PC-9 (cell line): ENCODE measurements at regions not wholly inside any gene's neighbourhood (a gene's known extent, or its start where the extent isn't known, plus 50 kb on each side); places are given as distances from the start of the nearest gene placed in this dataset.

Experiments used
- BruUV-seq: library from RNA; stranded (reverse); fragments of 400-500 nt; replicated peaks from 2 replicates; lab custom pipeline; 2021; lab: Mats Ljungman, UMichigan
- CTCF ChIA-PET: fragments of 300-600 bp; sonication (Branson Sonifier 250); formaldehyde crosslinking; loops from one replicate; lab custom pipeline; 2022; ENCODE audit warnings: antibody characterized with exemption; lab: Charles Lee
- POLR2A ChIA-PET: fragments of 300-600 bp; sonication (Branson Sonifier 250); formaldehyde crosslinking; loops from one replicate; lab custom pipeline; 2022; ENCODE audit warnings: antibody characterized with exemption; ENCODE audit not compliant: unreplicated experiment; lab: Charles Lee
- DNase-seq, 2 experiments: peaks; one replicate each; pipeline versions ENCODE4 v3.0.0 to v3.0.0-alpha.2; 2015 to 2022; ENCODE audit warnings: mixed read lengths in 1 of 2
- H2AFZ ChIP-seq: fragments of 200-600 bp; sonication (generic); 2 replicates; pipeline ENCODE4 v1.8.1; 2017; ENCODE audit warnings: antibody characterized with exemption
- H3F3A ChIP-seq: fragments of 200-600 bp; sonication (generic); 2 replicates; pipeline ENCODE4 v1.8.1; 2017; ENCODE audit warnings: antibody characterized with exemption, mild to moderate bottlenecking, low read depth; ENCODE audit not compliant: insufficient read depth
- H3K27ac ChIP-seq: fragments of 200-600 bp; sonication (generic); 2 replicates; pipeline ENCODE4 v1.6.1; 2016; ENCODE audit warnings: mixed run types
- H3K27me3 ChIP-seq: fragments of 200-600 bp; sonication (generic); 2 replicates; pipeline ENCODE4 v1.6.1; 2016; ENCODE audit warnings: low read depth, mixed run types; ENCODE audit not compliant: insufficient read depth
- H3K36me3 ChIP-seq: fragments of 200-600 bp; sonication (generic); 2 replicates; pipeline ENCODE4 v1.6.1; 2016; ENCODE audit warnings: low read depth, mixed run types
- H3K4me1 ChIP-seq: fragments of 200-600 bp; sonication (generic); replicated peaks from 2 replicates; pipeline ENCODE4 v1.6.1; 2016; ENCODE audit warnings: mixed run types; ENCODE audit not compliant: insufficient read depth
- H3K4me2 ChIP-seq: fragments of 200-600 bp; sonication (generic); 2 replicates; pipeline ENCODE4 v1.6.1; 2017; ENCODE audit warnings: mixed run types
- H3K4me3 ChIP-seq: fragments of 200-600 bp; sonication (generic); 2 replicates; pipeline ENCODE4 v1.6.1; 2016; ENCODE audit warnings: mixed run types
- H3K79me2 ChIP-seq: fragments of 200-600 bp; sonication (generic); 2 replicates; pipeline ENCODE4 v1.6.1; 2017; ENCODE audit warnings: low read depth, mixed run types
- H3K9me2 ChIP-seq: fragments of 200-600 bp; sonication (generic); 2 replicates; pipeline ENCODE4 v1.8.1; 2017; ENCODE audit warnings: mild to moderate bottlenecking; ENCODE audit not compliant: insufficient read depth
- H3K9me3 ChIP-seq: fragments of 200-600 bp; sonication (generic); 2 replicates; pipeline ENCODE4 v1.8.1; 2016; ENCODE audit warnings: low read depth; ENCODE audit not compliant: insufficient read depth
- H4K20me1 ChIP-seq: fragments of 200-600 bp; sonication (generic); 2 replicates; pipeline ENCODE4 v1.8.1; 2017; ENCODE audit not compliant: insufficient read depth
- EZH2 ChIP-seq: fragments of 200-600 bp; sonication (generic); IDR thresholded peaks from 2 replicates; pipeline ENCODE4 v1.8.0; 2017; ENCODE audit warnings: antibody characterized with exemption, low read depth
- intact Hi-C: fragments of 100-400 bp; cut with micrococcal nuclease; formaldehyde crosslinking; loops from one replicate; pipeline ENCODE4 v1.10.0; 2022; ENCODE audit not compliant: unreplicated experiment
- TF ChIP-seq, protein P1 (sequence below): fragments of 200-600 bp; sonication (generic); conservative IDR thresholded peaks from 2 replicates; pipeline ENCODE4 v1.6.1; 2017; ENCODE audit warnings: mixed run types, antibody characterized with exemption, mild to moderate bottlenecking, moderate library complexity

GRCh38 chr13:74372511-74372910 lies 238.3 kb upstream of the KLF12 start:
- DNase-seq, result no peak
- no peaks in the 10 kb centered on the region for H4K20me1 ChIP-seq
- no peaks in the 10 kb centered on the region for H3K79me2 ChIP-seq
- H3F3A ChIP-seq, result no peaks in the 10 kb centered on the region
- no peaks in the 10 kb centered on the region for H3K9me3 ChIP-seq
- POLR2A ChIA-PET, result no interaction called here
- no peaks in the 10 kb centered on the region for H3K9me2 ChIP-seq
- no peaks in the 10 kb centered on the region for H3K4me1 ChIP-seq
- no peak overlapping the region for H3K4me3 ChIP-seq
- no peak overlapping the region for H3K27ac ChIP-seq
- no peak overlapping the region for H2AFZ ChIP-seq
- H3K36me3 ChIP-seq, result no peaks in the 10 kb centered on the region
- H3K27me3 ChIP-seq, result no peaks in the 10 kb centered on the region
- H3K4me2 ChIP-seq, result no peak overlapping the region
- BruUV-seq, result no TSS peak
- CTCF ChIA-PET, result no interaction called here
- intact Hi-C loops, result no loop called here
- TF ChIP-seq, protein P1, sequence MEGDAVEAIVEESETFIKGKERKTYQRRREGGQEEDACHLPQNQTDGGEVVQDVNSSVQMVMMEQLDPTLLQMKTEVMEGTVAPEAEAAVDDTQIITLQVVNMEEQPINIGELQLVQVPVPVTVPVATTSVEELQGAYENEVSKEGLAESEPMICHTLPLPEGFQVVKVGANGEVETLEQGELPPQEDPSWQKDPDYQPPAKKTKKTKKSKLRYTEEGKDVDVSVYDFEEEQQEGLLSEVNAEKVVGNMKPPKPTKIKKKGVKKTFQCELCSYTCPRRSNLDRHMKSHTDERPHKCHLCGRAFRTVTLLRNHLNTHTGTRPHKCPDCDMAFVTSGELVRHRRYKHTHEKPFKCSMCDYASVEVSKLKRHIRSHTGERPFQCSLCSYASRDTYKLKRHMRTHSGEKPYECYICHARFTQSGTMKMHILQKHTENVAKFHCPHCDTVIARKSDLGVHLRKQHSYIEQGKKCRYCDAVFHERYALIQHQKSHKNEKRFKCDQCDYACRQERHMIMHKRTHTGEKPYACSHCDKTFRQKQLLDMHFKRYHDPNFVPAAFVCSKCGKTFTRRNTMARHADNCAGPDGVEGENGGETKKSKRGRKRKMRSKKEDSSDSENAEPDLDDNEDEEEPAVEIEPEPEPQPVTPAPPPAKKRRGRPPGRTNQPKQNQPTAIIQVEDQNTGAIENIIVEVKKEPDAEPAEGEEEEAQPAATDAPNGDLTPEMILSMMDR, result no peak
- no peak for TF ChIP-seq EZH2

DNA sequence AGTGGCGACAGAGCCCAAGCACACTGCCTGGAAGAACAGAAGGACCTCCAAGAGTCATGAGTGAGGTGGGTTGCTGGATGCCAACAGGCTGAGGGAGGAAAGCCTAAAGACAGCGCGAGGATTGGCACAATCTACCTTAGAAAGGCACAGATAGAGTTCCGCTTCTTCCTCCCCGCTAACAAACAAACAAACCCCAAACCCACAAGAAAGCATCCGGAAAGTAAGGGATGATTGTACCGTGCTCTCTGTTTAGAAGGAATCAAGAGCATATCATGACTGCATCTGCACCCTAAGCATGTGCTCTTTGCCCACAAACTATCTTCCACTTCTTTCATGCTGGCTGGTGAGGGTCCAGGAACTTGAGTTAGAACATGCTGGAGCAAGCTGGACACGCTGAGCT lies 233.0 kb upstream of the KLF12 start:
- TF ChIP-seq, protein P1, result no peak
- no peaks in the 10 kb centered on the region for H4K20me1 ChIP-seq
- H3F3A ChIP-seq, result no peaks in the 10 kb centered on the region
- no peak for DNase-seq
- H3K9me3 ChIP-seq, result no peaks in the 10 kb centered on the region
- POLR2A ChIA-PET, result interaction anchor here (0.7 kb wide), 1 partner anchor 19 kb away, joined by 6 read pairs; no protein-coding TSS in a partner anchor
- H3K4me2 ChIP-seq, result no peak overlapping the region
- no TSS peak for BruUV-seq
- no peaks in the 10 kb centered on the region for H3K36me3 ChIP-seq
- H3K79me2 ChIP-seq, result no peaks in the 10 kb centered on the region
- CTCF ChIA-PET, result no interaction called here
- no peaks in the 10 kb centered on the region for H3K4me1 ChIP-seq
- no peak overlapping the region for H2AFZ ChIP-seq
- H3K27me3 ChIP-seq, result no peaks in the 10 kb centered on the region
- intact Hi-C loops, result no loop called here
- no peak overlapping the region for H3K27ac ChIP-seq
- H3K4me3 ChIP-seq, result no peak overlapping the region
- no peaks in the 10 kb centered on the region for H3K9me2 ChIP-seq

- Histone ChIP-seq H3K4me3 (no peak overlapping the region), H2AFZ (no peak overlapping the region), H3K4me2 (no peak overlapping the region), H3K27ac (no peak overlapping the region), H3K27me3 (no peaks in the 10 kb centered on the region), H3K9me3 (no peaks in the 10 kb centered on the region), H3K4me1 (no peaks in the 10 kb centered on the region), H3K36me3 (no peaks in the 10 kb centered on the region), H3F3A (no peaks in the 10 kb centered on the region), H3K9me2 (no peaks in the 10 kb centered on the region), H3K79me2 (no peaks in the 10 kb centered on the region), H4K20me1 (no peaks in the 10 kb centered on the region)
- intact Hi-C loops, result no loop called here
- BruUV-seq, result no TSS peak
- no peak for DNase-seq
- POLR2A ChIA-PET, result interaction anchor here (0.6 kb wide), 1 partner anchor 714 kb away, joined by 3 read pairs; no protein-coding TSS in a partner anchor
- no peak for TF ChIP-seq EZH2
- TF ChIP-seq, protein P1, result no peak
- CTCF ChIA-PET, result no interaction called here
These were observed 227.1 kb upstream of the KLF12 start for GRCh38 chr13:74361274-74361673.
